K562 (cell line): ENCODE measurements at regions not wholly inside any gene's neighbourhood (a gene's known extent, or its start where the extent isn't known, plus 50 kb on each side); places are given as distances from the start of the nearest gene placed in this dataset.

ENCODE experiments used
- BRD4 ChIP-seq: fragments of 200-600 bp; sonication (generic); IDR thresholded peaks from 2 replicates; pipeline ENCODE4 v1.6.1; 2017; ENCODE audit warnings: inconsistent platforms
- BRF2 ChIP-seq: IDR thresholded peaks from 3 replicates; pipeline ENCODE4 v1.6.1; 2011; ENCODE audit warnings: borderline replicate concordance, mild to moderate bottlenecking; ENCODE audit not compliant: insufficient read length, insufficient read depth
- CBFA2T2 ChIP-seq: fragments of 450-650 bp; conservative IDR thresholded peaks from 2 replicates; pipeline ENCODE4 v1.6.1; 2017; ENCODE audit warnings: mild to moderate bottlenecking
- CBX1 ChIP-seq: sonication (generic); IDR thresholded peaks from 2 replicates; pipeline ENCODE4 v1.6.1; 2016; ENCODE audit warnings: antibody characterized with exemption, low read depth, mild to moderate bottlenecking
- ESRRA ChIP-seq: fragments of 450-650 bp; IDR thresholded peaks from 2 replicates; pipeline ENCODE4 v1.6.1; 2014; ENCODE audit warnings: low read depth, mild to moderate bottlenecking, moderate library complexity, borderline replicate concordance
- GATAD2A ChIP-seq: fragments of 450-650 bp; IDR thresholded peaks from 2 replicates; pipeline ENCODE4 v1.6.1; 2017
- HMG20A ChIP-seq: fragments of 450-650 bp; formaldehyde crosslinking; conservative IDR thresholded peaks from 2 replicates; pipeline ENCODE4 v1.4.0; 2020; ENCODE audit warnings: mild to moderate bottlenecking, mixed read lengths
- KLF13 ChIP-seq: fragments of 450-650 bp; IDR thresholded peaks from 2 replicates; pipeline ENCODE4 v1.6.1; 2016; ENCODE audit warnings: missing genetic modification characterization, low read depth, mild to moderate bottlenecking, missing compliant biosample characterization, moderate library complexity, borderline replicate concordance
- MTF1 ChIP-seq: fragments of 250-450 bp; sonication (Bioruptor Pico); IDR thresholded peaks from 2 replicates; pipeline ENCODE4 v1.9.0; 2021; ENCODE audit warnings: moderate library complexity, mild to moderate bottlenecking, inconsistent platforms, borderline replicate concordance
- NCOA2 ChIP-seq, 2 experiments: fragments of 450-650 bp; IDR thresholded peaks; 2 replicates each; pipeline ENCODE4 v1.6.1; 2018; ENCODE audit warnings: mild to moderate bottlenecking in 2 of 2, moderate library complexity in 1 of 2; ENCODE audit not compliant: partially characterized antibody in 2 of 2
- NKRF ChIP-seq: fragments of 450-650 bp; IDR thresholded peaks from 2 replicates; pipeline ENCODE4 v1.6.1; 2016; ENCODE audit warnings: borderline replicate concordance
- PBX2 ChIP-seq, 2 experiments: IDR thresholded peaks in 1 of 2; conservative IDR thresholded peaks in 1 of 2; 2 replicates each; pipeline ENCODE4 v1.6.1; 2016; ENCODE audit warnings: low read depth in 2 of 2, mild to moderate bottlenecking in 1 of 2, missing compliant biosample characterization in 1 of 2, missing genetic modification characterization in 1 of 2, moderate library complexity in 1 of 2
- ZBTB7A ChIP-seq: IDR thresholded peaks from 2 replicates; pipeline ENCODE4 v1.6.1; 2011; ENCODE audit warnings: low read depth, mild to moderate bottlenecking, low read length, moderate library complexity, borderline replicate concordance; ENCODE audit not compliant: control insufficient read depth
- ZNF140 ChIP-seq: fragments of 250-450 bp; sonication (Bioruptor Pico); IDR thresholded peaks from 2 replicates; pipeline ENCODE4 v1.8.0; 2021; ENCODE audit warnings: moderate library complexity, mild to moderate bottlenecking, inconsistent platforms
- ZNF609 ChIP-seq: sonication (generic); formaldehyde crosslinking; IDR thresholded peaks from 2 replicates; pipeline ENCODE4 v1.8.1; 2023; ENCODE audit warnings: missing genetic modification reagents, mild to moderate bottlenecking, borderline replicate concordance

- TF ChIP-seq NCOA2 (IDR thresholded peaks at IDR 0.05; ENCODE audit: partially characterized antibody in 2 of 2) = peak in 1 of 2 experiments; percentile 57
- TF ChIP-seq MTF1 (CRISPR knock-in tag) = no peak
- TF ChIP-seq ZBTB7A = no peak
- TF ChIP-seq ZNF140 (CRISPR knock-in tag) = no peak
- 0 out of 2 replicates have a peak, but pooled peaks have one; percentile 36 for TF ChIP-seq BRD4
- no peak for TF ChIP-seq KLF13 (tag)
- TF ChIP-seq GATAD2A = no peak
- TF ChIP-seq HMG20A (CRISPR knock-in tag) = no peak; the same call in 1 of the 2 replicates
- TF ChIP-seq PBX2 (CRISPR knock-in tag; IDR thresholded peaks at IDR 0.05; ENCODE audit: low read depth) = peak; percentile 89
- TF ChIP-seq PBX2 (tag; conservative IDR thresholded peaks at IDR 0.05; ENCODE audit: low read depth) = peak; percentile 100
- peak; percentile 68; the same call in 1 of the 2 replicates for TF ChIP-seq ESRRA
- TF ChIP-seq ZNF609 (CRISPR knock-in tag) = no peak
- TF ChIP-seq CBX1 = peak; percentile 92
- TF ChIP-seq CBFA2T2 = peak; percentile 94
- no peak for TF ChIP-seq BRF2
- TF ChIP-seq NKRF = 0 out of 2 replicates have a peak, but pooled peaks have one; percentile 15
Measured at GRCh38 chr6:39999006-39999867, 65.0 kb upstream of the MOCS1 start (continued).
